C4-2B (cell line): ENCODE measurements at regions not wholly inside any gene's neighbourhood (a gene's known extent, or its start where the extent isn't known, plus 50 kb on each side); places are given as distances from the start of the nearest gene placed in this dataset.
A peak's percentile ranks its signal among the peaks of the same experiment; 100 is the strongest.
"Not testable (repeated sequence)": the region's sequence is repeated elsewhere in the genome, so short reads cannot be mapped to it uniquely, and the experiment has no call there.

Source experiments
- H3K27ac ChIP-seq: fragments of 450-650 bp; 2 replicates; pipeline ENCODE4 v1.5.1; 2017
- CTCF ChIP-seq: fragments of 450-650 bp; conservative IDR thresholded peaks from 2 replicates; pipeline ENCODE4 v1.5.1; 2017; ENCODE audit warnings: mild to moderate bottlenecking
- ZFX ChIP-seq: fragments of 450-650 bp; IDR thresholded peaks from 2 replicates; pipeline ENCODE4 v1.6.1; 2017

GRCh38 chr7:84879570-84880325 lies 307.1 kb downstream of the SEMA3D start:
- H3K27ac ChIP-seq, result peak overlapping the region; percentile 84
- TF ChIP-seq CTCF (peak; percentile 16), ZFX (no peak)

- H3K27ac ChIP-seq, result no peak overlapping the region
- TF ChIP-seq CTCF, result no peak
- no peak for TF ChIP-seq ZFX
Measured at GRCh38 chr7:84877943-84878570, 308.8 kb downstream of the SEMA3D start.

- TF ChIP-seq ZFX, result no peak
- no peak for TF ChIP-seq CTCF
- no peak overlapping the region for H3K27ac ChIP-seq
Measured at GRCh38 chr7:84876061-84876821, 310.6 kb downstream of the SEMA3D start.

GRCh38 chr7:84865560-84865959 lies 321.3 kb downstream of the SEMA3D start:
- TF ChIP-seq ZFX (no peak), CTCF (no peak)

DNA sequence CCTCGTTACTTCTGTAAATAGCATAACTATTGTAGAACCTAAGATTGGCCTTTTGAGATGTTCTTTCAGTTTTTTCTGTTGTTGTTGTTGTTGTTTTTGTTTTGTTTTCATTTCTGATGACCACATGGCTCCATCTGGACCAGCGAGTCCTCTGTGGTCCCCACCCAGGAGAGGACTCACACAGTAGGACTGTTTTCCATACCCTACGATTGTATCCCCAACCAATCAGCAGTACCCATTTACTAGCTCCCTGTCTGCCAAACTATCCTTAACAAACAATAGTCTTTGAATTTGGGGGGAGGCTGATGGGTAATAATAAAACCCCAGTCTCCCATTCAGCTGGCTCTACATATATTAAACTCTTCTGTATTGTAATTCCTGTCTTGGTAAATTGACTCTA lies 329.5 kb downstream of the SEMA3D start:
- TF ChIP-seq ZFX (no peak), CTCF (no peak)
- no peak overlapping the region for H3K27ac ChIP-seq

More at GRCh38 chr7:84865560-84865959, 321.3 kb downstream of the SEMA3D start:
- no peak overlapping the region for H3K27ac ChIP-seq

- H3K27ac ChIP-seq, result no peak overlapping the region
Measured at GRCh38 chr7:84855758-84856157, 331.1 kb downstream of the SEMA3D start.

DNA sequence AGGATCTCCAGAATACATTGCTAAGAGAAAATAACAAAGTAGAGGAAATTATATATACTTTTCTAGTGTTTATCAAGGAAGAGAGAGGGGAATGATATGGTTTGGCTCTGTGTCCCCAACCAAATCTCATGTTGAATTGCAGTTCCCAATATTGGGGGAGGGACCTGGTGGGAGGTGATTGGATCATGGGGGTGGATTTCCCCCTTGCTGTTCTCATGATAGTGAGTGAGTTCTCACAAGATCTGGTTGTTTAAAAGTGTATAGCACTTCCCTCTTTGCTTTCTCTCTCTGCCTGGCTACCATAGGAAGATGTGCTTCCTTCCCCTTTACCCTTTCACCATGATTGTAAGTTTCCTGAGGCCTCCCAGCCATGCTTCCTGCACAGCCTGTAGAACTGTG lies 337.9 kb downstream of the SEMA3D start:
- not testable (repeated sequence) for H3K27ac ChIP-seq

More at GRCh38 chr7:84855758-84856157, 331.1 kb downstream of the SEMA3D start:
- no peak for TF ChIP-seq ZFX

DNA sequence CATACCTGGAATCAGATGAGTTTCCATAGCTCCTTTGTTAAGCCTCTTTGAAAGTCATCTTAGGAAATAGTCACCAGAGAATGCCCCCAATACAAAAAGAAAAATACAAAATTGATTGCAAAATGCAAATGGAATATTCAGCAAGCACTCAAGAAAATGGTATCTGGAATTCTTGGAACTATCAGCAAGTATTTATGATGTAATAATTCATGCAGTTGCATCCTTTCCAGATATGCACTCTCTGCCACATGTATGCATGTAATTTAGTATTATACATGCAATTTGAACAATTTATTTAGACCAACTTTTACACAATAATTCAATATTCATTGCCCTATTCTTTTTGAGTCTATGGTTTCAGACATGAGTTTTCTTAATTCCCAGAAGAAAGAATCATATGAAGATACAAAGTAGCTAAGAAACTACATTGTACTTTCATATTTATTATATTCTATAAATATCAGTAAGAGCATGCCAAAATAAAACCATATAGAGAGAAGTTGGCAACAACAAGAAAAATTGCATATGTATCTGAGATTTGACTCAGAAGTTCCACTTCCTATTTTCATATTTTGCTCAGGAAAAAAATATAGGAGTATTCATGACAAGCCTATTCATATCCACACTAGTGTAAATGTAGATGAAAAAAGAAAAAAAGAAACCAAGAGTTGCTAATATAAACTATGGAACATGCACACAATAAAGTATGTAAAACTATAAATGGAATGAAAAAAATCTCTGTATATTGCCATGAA lies 338.5 kb downstream of the SEMA3D start:
- H3K27ac ChIP-seq, result no peak overlapping the region
- TF ChIP-seq ZFX (no peak), CTCF (no peak)
